ENCODE measurements at regions not wholly inside any gene's neighbourhood (a gene's known extent, or its start where the extent isn't known, plus 50 kb on each side); places are given as distances from the start of the nearest gene placed in this dataset.

DNA sequence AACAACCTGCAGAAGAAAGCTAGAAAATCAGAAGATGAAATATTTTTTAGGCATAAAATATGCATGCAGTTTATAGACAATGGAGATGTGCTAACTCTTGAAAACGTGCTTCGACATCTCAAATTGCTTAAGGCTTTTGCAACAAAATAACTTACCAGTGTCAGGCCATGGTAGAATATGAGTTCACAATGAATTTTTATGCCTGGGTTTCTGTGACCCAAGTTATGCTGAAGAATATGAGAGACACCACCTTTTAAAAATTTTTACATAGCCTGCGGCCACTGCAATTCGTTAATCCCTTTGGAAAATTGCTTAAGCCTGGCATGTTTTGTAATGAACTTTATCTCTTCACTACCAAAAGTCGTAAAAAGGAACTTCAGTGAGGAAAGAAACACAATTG is 170.1 kb upstream of the AKR1E2 start:
- H3K27me3 ChIP-seq (ENCODE audit: insufficient read depth, poor library complexity, severe bottlenecking): no peaks in the 10 kb centered on the region
- no peak overlapping the region for H3K4me3 ChIP-seq (replicated peaks; ENCODE audit: insufficient read depth, low read length)
- no peak overlapping the region for H3K27ac ChIP-seq (replicated peaks)
- TF ChIP-seq, protein P1, sequence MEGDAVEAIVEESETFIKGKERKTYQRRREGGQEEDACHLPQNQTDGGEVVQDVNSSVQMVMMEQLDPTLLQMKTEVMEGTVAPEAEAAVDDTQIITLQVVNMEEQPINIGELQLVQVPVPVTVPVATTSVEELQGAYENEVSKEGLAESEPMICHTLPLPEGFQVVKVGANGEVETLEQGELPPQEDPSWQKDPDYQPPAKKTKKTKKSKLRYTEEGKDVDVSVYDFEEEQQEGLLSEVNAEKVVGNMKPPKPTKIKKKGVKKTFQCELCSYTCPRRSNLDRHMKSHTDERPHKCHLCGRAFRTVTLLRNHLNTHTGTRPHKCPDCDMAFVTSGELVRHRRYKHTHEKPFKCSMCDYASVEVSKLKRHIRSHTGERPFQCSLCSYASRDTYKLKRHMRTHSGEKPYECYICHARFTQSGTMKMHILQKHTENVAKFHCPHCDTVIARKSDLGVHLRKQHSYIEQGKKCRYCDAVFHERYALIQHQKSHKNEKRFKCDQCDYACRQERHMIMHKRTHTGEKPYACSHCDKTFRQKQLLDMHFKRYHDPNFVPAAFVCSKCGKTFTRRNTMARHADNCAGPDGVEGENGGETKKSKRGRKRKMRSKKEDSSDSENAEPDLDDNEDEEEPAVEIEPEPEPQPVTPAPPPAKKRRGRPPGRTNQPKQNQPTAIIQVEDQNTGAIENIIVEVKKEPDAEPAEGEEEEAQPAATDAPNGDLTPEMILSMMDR (IDR thresholded peaks at IDR 0.05; ENCODE audit: insufficient read depth, low read length): no peak
- no peak for TF ChIP-seq SPI1 (IDR thresholded peaks at IDR 0.05; ENCODE audit: borderline replicate concordance, low read depth)
- TF ChIP-seq GABPA (IDR thresholded peaks at IDR 0.05; ENCODE audit: low read depth): no peak
- TF ChIP-seq, protein P2, sequence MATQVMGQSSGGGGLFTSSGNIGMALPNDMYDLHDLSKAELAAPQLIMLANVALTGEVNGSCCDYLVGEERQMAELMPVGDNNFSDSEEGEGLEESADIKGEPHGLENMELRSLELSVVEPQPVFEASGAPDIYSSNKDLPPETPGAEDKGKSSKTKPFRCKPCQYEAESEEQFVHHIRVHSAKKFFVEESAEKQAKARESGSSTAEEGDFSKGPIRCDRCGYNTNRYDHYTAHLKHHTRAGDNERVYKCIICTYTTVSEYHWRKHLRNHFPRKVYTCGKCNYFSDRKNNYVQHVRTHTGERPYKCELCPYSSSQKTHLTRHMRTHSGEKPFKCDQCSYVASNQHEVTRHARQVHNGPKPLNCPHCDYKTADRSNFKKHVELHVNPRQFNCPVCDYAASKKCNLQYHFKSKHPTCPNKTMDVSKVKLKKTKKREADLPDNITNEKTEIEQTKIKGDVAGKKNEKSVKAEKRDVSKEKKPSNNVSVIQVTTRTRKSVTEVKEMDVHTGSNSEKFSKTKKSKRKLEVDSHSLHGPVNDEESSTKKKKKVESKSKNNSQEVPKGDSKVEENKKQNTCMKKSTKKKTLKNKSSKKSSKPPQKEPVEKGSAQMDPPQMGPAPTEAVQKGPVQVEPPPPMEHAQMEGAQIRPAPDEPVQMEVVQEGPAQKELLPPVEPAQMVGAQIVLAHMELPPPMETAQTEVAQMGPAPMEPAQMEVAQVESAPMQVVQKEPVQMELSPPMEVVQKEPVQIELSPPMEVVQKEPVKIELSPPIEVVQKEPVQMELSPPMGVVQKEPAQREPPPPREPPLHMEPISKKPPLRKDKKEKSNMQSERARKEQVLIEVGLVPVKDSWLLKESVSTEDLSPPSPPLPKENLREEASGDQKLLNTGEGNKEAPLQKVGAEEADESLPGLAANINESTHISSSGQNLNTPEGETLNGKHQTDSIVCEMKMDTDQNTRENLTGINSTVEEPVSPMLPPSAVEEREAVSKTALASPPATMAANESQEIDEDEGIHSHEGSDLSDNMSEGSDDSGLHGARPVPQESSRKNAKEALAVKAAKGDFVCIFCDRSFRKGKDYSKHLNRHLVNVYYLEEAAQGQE (IDR thresholded peaks at IDR 0.05; ENCODE audit: insufficient replicate concordance, low read depth): no peak
- no peak for TF ChIP-seq POLR2AphosphoS5 (IDR thresholded peaks at IDR 0.05; ENCODE audit: low read depth)
- no peak for DNase-seq (ENCODE audit: low read depth in 1 of 2, low spot score in 1 of 2)

DNA sequence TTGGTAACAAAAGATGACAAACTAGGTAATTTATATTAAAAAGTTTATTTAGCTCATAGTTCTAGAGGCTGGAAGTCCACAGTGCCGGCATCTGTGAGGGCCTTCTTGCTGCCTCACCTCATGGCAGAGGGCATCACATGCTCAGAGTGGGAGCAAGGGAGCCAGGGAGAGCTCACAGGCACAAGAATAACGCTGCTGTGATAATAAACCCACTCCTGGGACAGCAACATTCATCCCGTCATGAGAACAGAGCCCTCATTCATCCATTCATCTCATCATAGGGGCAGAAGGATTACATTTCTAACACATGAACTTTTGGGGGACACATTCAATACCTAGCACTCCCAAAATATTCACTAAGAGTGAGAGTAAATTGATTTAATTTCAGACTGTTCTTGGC is 170.6 kb upstream of the AKR1E2 start:
- H3K27me3 ChIP-seq (ENCODE audit: insufficient read depth, poor library complexity, severe bottlenecking): no peaks in the 10 kb centered on the region
- DNase-seq (ENCODE audit: low read depth in 1 of 2, low spot score in 1 of 2): no peak
- no peak for TF ChIP-seq GABPA (IDR thresholded peaks at IDR 0.05; ENCODE audit: low read depth)
- TF ChIP-seq, protein P1 (IDR thresholded peaks at IDR 0.05; ENCODE audit: insufficient read depth, low read length): no peak
- no peak for TF ChIP-seq POLR2AphosphoS5 (IDR thresholded peaks at IDR 0.05; ENCODE audit: low read depth)
- TF ChIP-seq, protein P2 (IDR thresholded peaks at IDR 0.05; ENCODE audit: insufficient replicate concordance, low read depth): no peak
- TF ChIP-seq SPI1 (IDR thresholded peaks at IDR 0.05; ENCODE audit: borderline replicate concordance, low read depth): no peak
- H3K27ac ChIP-seq (replicated peaks): no peak overlapping the region
- no peak overlapping the region for H3K4me3 ChIP-seq (replicated peaks; ENCODE audit: insufficient read depth, low read length)

DNA sequence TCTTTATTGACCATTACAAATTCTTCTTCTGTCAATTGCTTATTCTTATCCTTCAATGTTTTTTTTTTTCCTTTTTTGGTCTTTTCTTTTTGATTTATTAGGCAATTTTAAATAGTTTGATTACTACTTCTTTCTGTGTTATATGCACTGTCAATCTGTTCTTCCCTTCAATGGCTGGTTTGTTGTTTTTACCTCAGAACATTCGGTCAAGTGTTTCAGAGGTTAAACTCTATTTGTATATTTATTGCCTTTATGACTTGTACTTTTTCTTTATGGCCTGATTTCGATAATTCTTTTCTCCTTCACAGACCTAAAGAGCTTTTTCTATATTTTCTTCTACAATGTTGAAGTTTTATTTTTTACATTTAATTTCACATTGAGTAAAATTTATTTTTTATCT is 171.5 kb upstream of the AKR1E2 start:
- H3K27me3 ChIP-seq (ENCODE audit: insufficient read depth, poor library complexity, severe bottlenecking): no peaks in the 10 kb centered on the region
- TF ChIP-seq, protein P2 (IDR thresholded peaks at IDR 0.05; ENCODE audit: insufficient replicate concordance, low read depth): no peak
- no peak for TF ChIP-seq SPI1 (IDR thresholded peaks at IDR 0.05; ENCODE audit: borderline replicate concordance, low read depth)
- TF ChIP-seq GABPA (IDR thresholded peaks at IDR 0.05; ENCODE audit: low read depth): no peak
- TF ChIP-seq, protein P1 (IDR thresholded peaks at IDR 0.05; ENCODE audit: insufficient read depth, low read length): no peak
- no peak for TF ChIP-seq POLR2AphosphoS5 (IDR thresholded peaks at IDR 0.05; ENCODE audit: low read depth)
- DNase-seq (ENCODE audit: low read depth in 1 of 2, low spot score in 1 of 2): no peak
- H3K27ac ChIP-seq (replicated peaks): no peak overlapping the region
- no peak overlapping the region for H3K4me3 ChIP-seq (replicated peaks; ENCODE audit: insufficient read depth, low read length)
